Peyer's patch (tissue), 4 donors: ENCODE measurements at regions not wholly inside any gene's neighbourhood (a gene's known extent, or its start where the extent isn't known, plus 50 kb on each side); places are given as distances from the start of the nearest gene placed in this dataset.

Source experiments
- CTCF ChIP-seq, 6 experiments: fragments of 450-650 bp in 4 of 6; fragments of 200-600 bp in 2 of 6; sonication (generic) in 1 of 6; IDR thresholded peaks; one replicate each; pipeline ENCODE4 v1.5.1; 2017 to 2019; ENCODE audit warnings: antibody characterized with exemption in 6 of 6, mild to moderate bottlenecking in 3 of 6, moderate library complexity in 1 of 6
- POLR2A ChIP-seq, 2 donors: fragments of 450-650 bp; IDR thresholded peaks; one replicate each; pipeline ENCODE4 v1.5.1; 2017; ENCODE audit warnings: antibody characterized with exemption in 2 of 2, mild to moderate bottlenecking in 2 of 2, moderate library complexity in 2 of 2

- TF ChIP-seq CTCF (IDR thresholded peaks at IDR 0.05) (no peak), POLR2A (IDR thresholded peaks at IDR 0.05) (no peak)
Observed at GRCh38 chr15:95655089-95655607, 675.4 kb upstream of the NR2F2 start.
